Adrenal gland (tissue), 5 donors: ENCODE measurements at regions not wholly inside any gene's neighbourhood (a gene's known extent, or its start where the extent isn't known, plus 50 kb on each side); places are given as distances from the start of the nearest gene placed in this dataset.

Experiments
- POLR2A ChIP-seq, 2 donors: fragments of 450-650 bp; IDR thresholded peaks; one replicate each; pipeline ENCODE4 v1.6.1; 2017; ENCODE audit warnings: antibody characterized with exemption in 2 of 2, mild to moderate bottlenecking in 2 of 2, moderate library complexity in 1 of 2
- TF ChIP-seq, protein P1 (sequence below), 6 experiments: fragments of 450-650 bp in 4 of 6; fragments of 200-600 bp in 2 of 6; sonication (generic) in 1 of 6; IDR thresholded peaks; 1 replicate in 5 of 6; 2 replicates in 1 of 6; pipeline versions ENCODE4 v1.5.1 to v1.8.0; 2016 to 2021; ENCODE audit warnings: antibody characterized with exemption in 6 of 6, mild to moderate bottlenecking in 2 of 6, moderate library complexity in 1 of 6
- donor health status: DM: no; HTN: no; CAD: no.

DNA sequence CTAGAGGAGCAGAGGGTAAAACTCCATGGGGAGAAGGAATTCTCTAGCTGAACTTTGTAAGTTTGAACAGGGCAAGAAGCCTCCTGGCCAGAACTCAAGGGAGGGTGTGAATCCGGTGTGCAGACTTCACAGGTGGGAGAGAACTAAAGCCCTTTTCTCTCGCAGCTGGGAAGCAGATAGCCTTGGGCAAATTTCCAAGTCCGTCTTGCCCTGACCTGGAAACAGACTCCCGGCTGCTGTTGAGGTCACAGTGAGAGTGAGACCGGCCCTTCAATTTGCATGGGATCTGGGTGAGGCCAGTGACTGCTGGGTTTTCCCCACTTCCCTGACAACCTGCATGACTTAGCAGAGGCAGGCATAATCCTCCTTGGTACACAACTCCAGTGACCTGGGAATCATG, 94.5 kb upstream of the ZNF827 start:
- TF ChIP-seq, protein P1, sequence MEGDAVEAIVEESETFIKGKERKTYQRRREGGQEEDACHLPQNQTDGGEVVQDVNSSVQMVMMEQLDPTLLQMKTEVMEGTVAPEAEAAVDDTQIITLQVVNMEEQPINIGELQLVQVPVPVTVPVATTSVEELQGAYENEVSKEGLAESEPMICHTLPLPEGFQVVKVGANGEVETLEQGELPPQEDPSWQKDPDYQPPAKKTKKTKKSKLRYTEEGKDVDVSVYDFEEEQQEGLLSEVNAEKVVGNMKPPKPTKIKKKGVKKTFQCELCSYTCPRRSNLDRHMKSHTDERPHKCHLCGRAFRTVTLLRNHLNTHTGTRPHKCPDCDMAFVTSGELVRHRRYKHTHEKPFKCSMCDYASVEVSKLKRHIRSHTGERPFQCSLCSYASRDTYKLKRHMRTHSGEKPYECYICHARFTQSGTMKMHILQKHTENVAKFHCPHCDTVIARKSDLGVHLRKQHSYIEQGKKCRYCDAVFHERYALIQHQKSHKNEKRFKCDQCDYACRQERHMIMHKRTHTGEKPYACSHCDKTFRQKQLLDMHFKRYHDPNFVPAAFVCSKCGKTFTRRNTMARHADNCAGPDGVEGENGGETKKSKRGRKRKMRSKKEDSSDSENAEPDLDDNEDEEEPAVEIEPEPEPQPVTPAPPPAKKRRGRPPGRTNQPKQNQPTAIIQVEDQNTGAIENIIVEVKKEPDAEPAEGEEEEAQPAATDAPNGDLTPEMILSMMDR (IDR thresholded peaks at IDR 0.05), result no peak
- no peak for TF ChIP-seq POLR2A (IDR thresholded peaks at IDR 0.05)
